HCT116 (cell line): ENCODE measurements at regions not wholly inside any gene's neighbourhood (a gene's known extent, or its start where the extent isn't known, plus 50 kb on each side); places are given as distances from the start of the nearest gene placed in this dataset.

Experiments used
- CEBPB ChIP-seq: IDR thresholded peaks from 2 replicates; pipeline ENCODE4 v1.6.1; 2012; ENCODE audit warnings: low read depth
- CTCF ChIP-seq, 3 experiments: fragments of 200-600 bp in 1 of 3; sonication (generic) in 1 of 3; IDR thresholded peaks in 2 of 3; conservative IDR thresholded peaks in 1 of 3; 2 replicates each; pipeline ENCODE4 v1.5.1; 2012 to 2017; ENCODE audit warnings: low read depth in 2 of 3, low read length in 2 of 3, antibody characterized with exemption in 1 of 3, borderline replicate concordance in 1 of 3, control low read depth in 1 of 3, mild to moderate bottlenecking in 1 of 3, mixed read lengths in 1 of 3, mixed run types in 1 of 3, moderate library complexity in 1 of 3; ENCODE audit not compliant: insufficient read depth in 1 of 3
- EZH2 ChIP-seq: fragments of 200-600 bp; sonication (generic); IDR thresholded peaks from 2 replicates; pipeline ENCODE4 v1.6.1; 2017; ENCODE audit warnings: antibody characterized with exemption, mixed run types
- JUND ChIP-seq: IDR thresholded peaks from 2 replicates; pipeline ENCODE4 v1.6.1; 2012
- POLR2A ChIP-seq: IDR thresholded peaks from 2 replicates; pipeline ENCODE4 v1.7.0; 2011; ENCODE audit warnings: borderline replicate concordance; ENCODE audit not compliant: insufficient read depth, insufficient read length; ENCODE audit errors: extremely low read depth
- RAD21 ChIP-seq: IDR thresholded peaks from 2 replicates; pipeline ENCODE4 v1.6.1; 2012; ENCODE audit warnings: low read depth, mild to moderate bottlenecking
- REST ChIP-seq: IDR thresholded peaks from 2 replicates; pipeline ENCODE4 v1.6.1; 2012; ENCODE audit warnings: low read depth
- SIN3A ChIP-seq: IDR thresholded peaks from 2 replicates; pipeline ENCODE4 v1.6.1; 2012; ENCODE audit warnings: low read depth
- ZNF274 ChIP-seq: fragments of 200-500 bp; sonication (Bioruptor generic); IDR thresholded peaks from 2 replicates; pipeline ENCODE4 v1.6.1; 2014; ENCODE audit warnings: mild to moderate bottlenecking, low read depth, low read length, inconsistent platforms
- TF ChIP-seq, protein P1 (sequence below): IDR thresholded peaks from 2 replicates; pipeline ENCODE4 v1.6.1; 2012
- TF ChIP-seq, protein P2 (sequence below): IDR thresholded peaks from 2 replicates; pipeline ENCODE4 v1.6.1; 2011; ENCODE audit warnings: mild to moderate bottlenecking, low read length, moderate library complexity; ENCODE audit not compliant: insufficient replicate concordance; ENCODE audit errors: extremely low read depth

GRCh38 chr10:69693886-69694285 lies 63.8 kb downstream of the FAM241B start:
- TF ChIP-seq CTCF (IDR thresholded peaks at IDR 0.05 in 2 of 3, conservative IDR thresholded peaks at IDR 0.05 in 1 of 3; ENCODE audit: borderline replicate concordance in 1 of 3, insufficient read depth in 1 of 3, low read depth in 2 of 3, low read length in 2 of 3) (no peak), EZH2 (no peak), REST (no peak), POLR2A (no peak), JUND (no peak), ZNF274 (no peak), RAD21 (no peak), SIN3A (no peak), CEBPB (no peak)
- TF ChIP-seq, protein P1, sequence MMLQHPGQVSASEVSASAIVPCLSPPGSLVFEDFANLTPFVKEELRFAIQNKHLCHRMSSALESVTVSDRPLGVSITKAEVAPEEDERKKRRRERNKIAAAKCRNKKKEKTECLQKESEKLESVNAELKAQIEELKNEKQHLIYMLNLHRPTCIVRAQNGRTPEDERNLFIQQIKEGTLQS, result no peak
- TF ChIP-seq, protein P2, sequence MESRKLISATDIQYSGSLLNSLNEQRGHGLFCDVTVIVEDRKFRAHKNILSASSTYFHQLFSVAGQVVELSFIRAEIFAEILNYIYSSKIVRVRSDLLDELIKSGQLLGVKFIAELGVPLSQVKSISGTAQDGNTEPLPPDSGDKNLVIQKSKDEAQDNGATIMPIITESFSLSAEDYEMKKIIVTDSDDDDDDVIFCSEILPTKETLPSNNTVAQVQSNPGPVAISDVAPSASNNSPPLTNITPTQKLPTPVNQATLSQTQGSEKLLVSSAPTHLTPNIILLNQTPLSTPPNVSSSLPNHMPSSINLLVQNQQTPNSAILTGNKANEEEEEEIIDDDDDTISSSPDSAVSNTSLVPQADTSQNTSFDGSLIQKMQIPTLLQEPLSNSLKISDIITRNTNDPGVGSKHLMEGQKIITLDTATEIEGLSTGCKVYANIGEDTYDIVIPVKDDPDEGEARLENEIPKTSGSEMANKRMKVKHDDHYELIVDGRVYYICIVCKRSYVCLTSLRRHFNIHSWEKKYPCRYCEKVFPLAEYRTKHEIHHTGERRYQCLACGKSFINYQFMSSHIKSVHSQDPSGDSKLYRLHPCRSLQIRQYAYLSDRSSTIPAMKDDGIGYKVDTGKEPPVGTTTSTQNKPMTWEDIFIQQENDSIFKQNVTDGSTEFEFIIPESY, result no peak
